HepG2 (cell line): ENCODE measurements at regions not wholly inside any gene's neighbourhood (a gene's known extent, or its start where the extent isn't known, plus 50 kb on each side); places are given as distances from the start of the nearest gene placed in this dataset.
A peak's percentile ranks its signal among the peaks of the same experiment; 100 is the strongest.

Source experiments
- BCL3 ChIP-seq: sonication (generic); formaldehyde crosslinking; IDR thresholded peaks from 2 replicates; pipeline ENCODE4 v1.5.1; 2020; ENCODE audit warnings: mild to moderate bottlenecking, missing genetic modification reagents, moderate library complexity
- ELF4 ChIP-seq: sonication (generic); formaldehyde crosslinking; IDR thresholded peaks from 2 replicates; pipeline ENCODE4 v1.5.0; 2020; ENCODE audit warnings: missing genetic modification reagents, mild to moderate bottlenecking, moderate library complexity, borderline replicate concordance
- FOXP4 ChIP-seq: sonication (generic); formaldehyde crosslinking; IDR thresholded peaks from 2 replicates; pipeline ENCODE4 v1.4.0; 2020; ENCODE audit warnings: missing genetic modification reagents
- HMGXB3 ChIP-seq: sonication (generic); formaldehyde crosslinking; IDR thresholded peaks from 2 replicates; pipeline ENCODE4 v1.4.0; 2020; ENCODE audit warnings: missing genetic modification reagents, borderline replicate concordance
- HOXA5 ChIP-seq: sonication (generic); formaldehyde crosslinking; IDR thresholded peaks from 2 replicates; pipeline ENCODE4 v1.4.0; 2020; ENCODE audit warnings: missing genetic modification reagents
- KLF13 ChIP-seq: sonication (generic); formaldehyde crosslinking; IDR thresholded peaks from 2 replicates; pipeline ENCODE4 v1.4.0; 2020; ENCODE audit warnings: mild to moderate bottlenecking, missing genetic modification reagents
- MAFG ChIP-seq: sonication (generic); formaldehyde crosslinking; IDR thresholded peaks from 2 replicates; pipeline ENCODE4 v1.5.1; 2020; ENCODE audit warnings: mild to moderate bottlenecking, missing genetic modification reagents
- MLX ChIP-seq: IDR thresholded peaks from 2 replicates; pipeline ENCODE4 v1.6.1; 2016
- MXI1 ChIP-seq: IDR thresholded peaks from 3 replicates; pipeline ENCODE4 v1.6.1; 2012; ENCODE audit warnings: low read depth, low read length, inconsistent platforms, borderline replicate concordance
- NFIC ChIP-seq: IDR thresholded peaks from 2 replicates; pipeline ENCODE4 v1.6.1; 2012; ENCODE audit warnings: mild to moderate bottlenecking, low read length, inconsistent platforms
- SMC3 ChIP-seq: IDR thresholded peaks from 2 replicates; pipeline ENCODE4 v1.6.1; 2011; ENCODE audit warnings: low read length, improper control_type of control experiment
- STAG1 ChIP-seq: sonication (generic); formaldehyde crosslinking; IDR thresholded peaks from 2 replicates; pipeline ENCODE4 v1.4.0; 2020; ENCODE audit warnings: missing genetic modification reagents
- TARDBP ChIP-seq: sonication (generic); formaldehyde crosslinking; IDR thresholded peaks from 2 replicates; pipeline ENCODE4 v1.8.0; 2022; ENCODE audit warnings: mild to moderate bottlenecking, missing genetic modification reagents
- ZNF232 ChIP-seq: sonication (generic); formaldehyde crosslinking; IDR thresholded peaks from 2 replicates; pipeline ENCODE4 v1.4.0; 2020; ENCODE audit warnings: missing genetic modification reagents, borderline replicate concordance
- ZNF713 ChIP-seq: sonication (generic); formaldehyde crosslinking; IDR thresholded peaks from 2 replicates; pipeline ENCODE4 v1.4.0; 2020; ENCODE audit warnings: mild to moderate bottlenecking, missing genetic modification reagents
- ZNF878 ChIP-seq: sonication (generic); formaldehyde crosslinking; IDR thresholded peaks from 2 replicates; pipeline ENCODE4 v1.8.1; 2023; ENCODE audit warnings: mild to moderate bottlenecking, missing genetic modification reagents, moderate library complexity

- TF ChIP-seq FOXP4 (CRISPR knock-in tag) (peak; percentile 94), SMC3 (peak; percentile 26; the same call in 1 of the 2 replicates), ZNF878 (peak; percentile 53; the same call in 1 of the 2 replicates), KLF13 (CRISPR knock-in tag) (no peak), HMGXB3 (CRISPR knock-in tag) (0 out of 2 replicates have a peak, but pooled peaks have one; percentile 47), MAFG (CRISPR knock-in tag) (peak; percentile 89), STAG1 (no peak), BCL3 (CRISPR knock-in tag) (no peak), ZNF232 (peak; percentile 67; the same call in 1 of the 2 replicates), MLX (peak; percentile 75), MXI1 (peak; percentile 50; the same call in 1 of the 3 replicates), ELF4 (no peak), TARDBP (CRISPR knock-in tag) (peak; percentile 77; the same call in 1 of the 2 replicates), ZNF713 (no peak), HOXA5 (CRISPR knock-in tag) (peak; percentile 83; the same call in 1 of the 2 replicates), NFIC (peak; percentile 94)
These were observed 61.9 kb upstream of the IGFBP2 start (continued) for GRCh38 chr2:216571178-216571908.
